ENCODE measurements at regions not wholly inside any gene's neighbourhood (a gene's known extent, or its start where the extent isn't known, plus 50 kb on each side); places are given as distances from the start of the nearest gene placed in this dataset.
"Not testable (repeated sequence)": the region's sequence is repeated elsewhere in the genome, so short reads cannot be mapped to it uniquely, and the experiment has no call there.

DNA sequence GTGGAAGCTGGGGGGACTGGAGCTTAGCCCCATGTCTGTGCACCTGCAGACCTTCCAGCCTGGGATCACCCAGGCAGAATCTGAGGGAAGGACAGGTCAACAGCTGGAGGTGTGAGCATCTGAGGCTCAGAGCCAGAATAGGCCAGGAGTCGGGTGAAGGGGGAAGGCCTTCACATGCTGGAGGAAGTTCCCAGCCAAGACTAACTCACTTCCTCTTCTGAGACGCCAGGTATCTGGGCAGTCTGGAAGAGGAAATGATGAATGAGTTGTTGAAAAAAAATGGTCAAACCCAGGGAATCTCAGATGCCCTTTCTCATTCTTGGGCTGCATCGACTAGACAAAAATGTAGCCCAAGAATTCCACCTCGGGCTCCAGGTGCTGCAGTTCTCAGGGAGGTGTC, 73.6 kb upstream of the TIAM2 start:
- intact Hi-C loops (cut with micrococcal nuclease): loop anchor here (10.0 kb wide), 1 partner anchor 187 kb away; the partner anchor contains the start of gene SCAF8

DNA sequence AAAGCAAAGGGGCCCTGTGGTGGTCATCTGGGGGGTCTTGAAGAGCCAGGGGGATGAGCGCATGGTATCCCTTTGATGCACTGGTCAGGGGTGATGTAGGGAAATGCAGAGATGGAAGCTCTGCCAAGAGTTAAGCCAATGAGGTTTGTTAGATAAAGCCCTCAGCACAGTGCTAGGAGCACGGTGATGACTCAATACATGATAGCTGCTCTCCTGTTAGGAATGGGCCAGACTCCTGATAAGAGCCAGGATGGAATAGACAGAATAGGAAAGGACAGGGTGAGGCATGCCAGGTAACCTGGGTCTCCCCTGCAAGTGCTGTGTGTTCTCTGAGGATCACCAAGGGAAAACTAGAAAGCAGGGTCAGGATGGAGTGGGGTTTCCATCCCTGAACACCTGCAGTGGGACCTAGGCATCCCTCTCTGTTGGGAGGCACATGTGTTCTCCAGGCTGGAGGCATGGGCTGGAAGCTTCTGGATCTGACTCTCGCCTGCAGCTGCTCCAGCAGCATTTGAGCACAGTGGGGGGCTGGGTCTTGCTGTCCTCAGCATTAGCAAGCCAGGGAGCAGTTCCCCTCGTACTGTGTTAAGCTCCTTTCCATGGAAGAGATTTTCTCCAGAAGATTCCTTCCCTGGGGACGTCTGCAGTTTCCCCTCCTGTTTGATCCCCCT, 71.8 kb upstream of the TIAM2 start:
- intact Hi-C loops (cut with micrococcal nuclease): loop anchor here (10.0 kb wide), 1 partner anchor 189 kb away; the partner anchor contains the start of gene SCAF8

DNA sequence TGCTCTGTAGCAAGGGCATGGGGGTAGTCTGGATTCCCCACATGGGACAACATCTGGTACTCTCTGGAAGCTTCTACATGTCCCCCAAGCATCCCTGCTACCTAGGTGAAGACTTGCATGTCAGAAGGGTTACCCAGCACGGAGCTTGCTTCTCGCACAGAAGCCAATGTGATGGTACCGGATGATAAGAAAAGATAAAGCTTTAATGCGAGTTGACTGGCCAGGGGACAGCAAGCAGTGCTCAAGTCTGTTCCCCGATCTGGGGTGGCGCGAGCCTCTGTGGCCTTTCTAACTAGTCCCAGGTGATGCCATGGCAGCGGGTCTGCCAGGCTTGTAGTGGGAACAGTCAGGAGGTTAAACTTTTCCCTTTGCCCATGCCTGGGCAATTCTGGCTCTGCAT, 70.0 kb upstream of the TIAM2 start:
- intact Hi-C loops (cut with micrococcal nuclease): loop anchor here (5.0 to 10.0 kb wide), 3 partner anchors 72 to 492 kb away; partner anchors contain the start of genes SCAF8 and TIAM2

DNA sequence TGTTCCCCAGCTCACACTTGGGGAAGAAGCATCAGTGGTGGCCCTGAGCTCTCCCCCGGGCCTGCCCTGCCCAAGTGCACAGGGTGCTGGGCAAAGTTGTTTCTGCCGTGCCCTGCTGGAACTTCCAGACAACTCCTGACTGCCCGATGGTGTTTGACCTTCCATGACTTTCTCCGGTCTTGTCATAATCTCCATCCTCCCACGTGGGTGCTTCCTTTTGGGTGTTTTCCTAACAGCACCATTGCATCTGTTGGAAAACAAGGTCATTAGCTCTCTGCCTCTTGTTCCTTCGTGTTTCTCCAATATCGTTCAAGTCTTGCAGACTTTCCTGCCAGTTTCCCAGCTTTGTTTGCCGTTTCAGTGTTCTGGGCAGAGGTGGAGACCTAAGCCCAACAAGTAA, 68.7 kb upstream of the TIAM2 start:
- intact Hi-C loops (cut with micrococcal nuclease): loop anchor here (5.0 to 10.0 kb wide), 3 partner anchors 71 to 491 kb away; partner anchors contain the start of genes SCAF8 and TIAM2

DNA sequence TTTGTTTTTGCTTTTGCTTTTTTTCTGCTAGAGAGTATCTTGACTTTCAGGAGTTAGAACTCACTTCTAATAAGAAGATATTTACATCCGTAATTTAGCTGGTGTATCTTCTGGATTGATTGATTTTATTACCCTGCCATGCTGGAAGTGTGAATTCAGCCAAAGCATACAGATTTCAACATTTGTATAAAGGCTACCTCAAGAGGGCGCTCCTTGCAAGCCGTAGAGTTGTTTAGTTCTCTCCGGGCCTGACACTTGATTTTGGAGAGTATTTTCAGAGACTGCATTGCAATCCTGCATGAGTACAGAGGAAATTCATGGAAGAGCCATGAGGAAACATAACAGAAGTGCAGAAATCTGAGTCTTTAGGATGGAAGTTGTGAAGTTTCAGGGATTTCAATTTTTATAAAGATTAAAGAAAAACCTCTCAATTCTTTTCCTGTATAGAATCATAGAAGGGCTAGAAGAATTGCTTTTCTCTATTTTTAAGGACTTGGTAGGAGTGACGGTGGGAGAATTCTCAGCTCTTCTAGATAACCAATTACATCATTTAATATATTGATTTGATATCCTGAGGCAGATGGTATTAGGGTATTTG, 66.7 kb upstream of the TIAM2 start:
- intact Hi-C loops (cut with micrococcal nuclease): loop anchor here (1.0 to 10.0 kb wide), 12 partner anchors 60 to 602 kb away; partner anchors contain the start of genes SCAF8, TFB1M and TIAM2

DNA sequence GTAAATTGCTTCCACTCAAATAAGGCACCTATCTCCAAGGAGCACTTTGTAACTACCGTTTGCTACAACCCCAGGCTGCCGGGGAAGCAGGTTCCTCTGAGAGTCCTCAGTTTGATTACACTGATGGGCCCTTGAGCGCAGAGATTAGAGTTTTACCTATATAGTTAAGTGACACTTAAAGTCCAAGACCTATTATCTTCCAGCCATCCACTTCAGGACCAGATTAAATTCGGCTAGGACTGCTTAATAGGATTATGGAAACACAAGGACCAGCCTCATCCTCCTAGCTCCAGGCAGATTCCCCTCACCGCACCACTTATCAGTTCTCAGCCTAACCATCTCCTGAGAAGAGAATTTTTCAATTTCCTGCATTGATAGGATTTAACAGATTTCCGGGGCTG, 64.7 kb upstream of the TIAM2 start:
- intact Hi-C loops (cut with micrococcal nuclease): no loop called here

DNA sequence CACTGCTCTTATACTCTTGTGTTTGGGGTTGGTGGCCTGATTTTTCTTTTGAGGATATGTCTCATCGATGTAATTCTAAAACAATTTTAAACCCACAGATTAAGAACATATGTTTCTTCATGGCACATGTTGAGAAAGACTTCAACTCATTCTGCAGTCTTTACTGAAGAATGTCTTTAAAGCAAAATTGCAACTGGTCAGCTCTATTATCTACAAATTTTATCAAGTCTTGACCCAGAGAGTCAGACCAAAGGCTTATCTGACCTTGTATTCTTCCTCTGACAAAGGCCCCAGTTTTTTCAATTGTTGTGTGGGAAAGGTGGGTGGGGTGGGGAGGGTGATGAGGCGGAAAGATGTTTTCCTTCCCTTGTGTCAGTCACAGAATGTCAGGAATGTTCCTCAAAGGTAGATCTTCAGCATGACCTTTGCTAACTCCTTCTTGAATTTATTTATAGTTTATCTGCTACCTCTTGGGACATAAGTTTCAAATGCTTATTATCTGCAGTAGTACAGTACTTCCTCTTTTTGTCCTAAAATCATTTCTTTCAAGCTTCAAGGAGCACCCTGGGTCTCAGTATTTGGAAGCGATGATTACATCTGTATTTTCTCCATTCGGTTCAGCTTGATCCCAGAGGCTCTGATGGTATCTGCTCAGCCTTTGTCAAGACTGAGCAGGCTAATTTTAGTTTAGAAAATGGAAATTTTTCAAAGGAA, 63.2 kb upstream of the TIAM2 start:
- intact Hi-C loops (cut with micrococcal nuclease): no loop called here

DNA sequence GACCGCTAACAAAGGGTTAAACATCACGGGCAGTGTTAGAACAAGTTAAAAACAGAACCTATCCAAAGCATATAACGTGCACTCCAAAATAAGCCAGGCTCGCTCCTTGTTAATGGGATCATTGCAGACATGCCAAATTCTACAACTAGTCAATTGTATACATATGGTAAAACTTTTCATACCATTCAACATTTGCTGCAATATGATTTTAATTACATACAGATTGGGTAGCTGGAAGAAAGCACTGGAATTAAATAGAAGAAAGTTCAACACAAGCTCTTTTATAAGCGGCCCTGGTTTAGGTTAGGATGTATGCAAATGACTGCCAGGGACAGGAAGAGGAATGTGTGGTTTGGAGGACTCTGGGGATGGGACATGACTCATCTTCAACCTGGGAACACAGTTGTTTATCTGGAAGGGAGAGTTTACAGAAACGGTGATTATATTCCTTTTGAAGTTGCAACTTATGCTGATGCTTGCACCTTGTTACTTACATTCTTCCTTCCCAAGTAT, 62.5 kb upstream of the TIAM2 start:
- intact Hi-C loops (cut with micrococcal nuclease): no loop called here

DNA sequence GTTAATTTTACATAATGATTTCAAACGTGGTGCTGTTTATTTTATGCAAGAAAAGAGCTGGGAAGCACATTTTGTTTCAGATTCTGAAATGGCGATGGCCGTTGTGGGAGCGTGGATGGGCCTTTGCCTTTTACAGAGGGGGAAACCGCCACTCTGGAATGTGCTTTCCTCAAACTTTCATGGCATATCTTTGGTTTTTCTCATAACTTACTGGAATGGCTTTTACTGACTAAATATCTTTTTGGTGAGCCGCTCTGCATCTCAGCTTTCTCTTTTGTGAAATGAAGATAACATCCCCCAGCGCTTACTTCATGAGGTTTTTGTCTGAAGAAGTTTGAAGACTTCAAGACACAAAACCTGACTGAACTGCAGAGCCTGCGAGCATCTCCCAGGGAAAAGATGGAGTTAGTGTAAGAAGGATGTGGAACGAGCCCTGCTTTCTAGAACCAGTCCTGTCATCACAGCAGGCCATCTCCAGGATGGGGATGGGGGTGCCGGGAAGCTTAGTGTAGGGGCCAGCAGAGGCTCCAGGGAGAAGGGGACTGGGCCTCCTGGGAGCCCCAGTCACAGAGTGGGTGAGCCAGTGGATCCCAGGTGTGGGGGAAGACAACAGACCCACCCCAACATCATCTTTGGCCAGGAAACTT, 61.8 kb upstream of the TIAM2 start:
- intact Hi-C loops (cut with micrococcal nuclease): no loop called here

DNA sequence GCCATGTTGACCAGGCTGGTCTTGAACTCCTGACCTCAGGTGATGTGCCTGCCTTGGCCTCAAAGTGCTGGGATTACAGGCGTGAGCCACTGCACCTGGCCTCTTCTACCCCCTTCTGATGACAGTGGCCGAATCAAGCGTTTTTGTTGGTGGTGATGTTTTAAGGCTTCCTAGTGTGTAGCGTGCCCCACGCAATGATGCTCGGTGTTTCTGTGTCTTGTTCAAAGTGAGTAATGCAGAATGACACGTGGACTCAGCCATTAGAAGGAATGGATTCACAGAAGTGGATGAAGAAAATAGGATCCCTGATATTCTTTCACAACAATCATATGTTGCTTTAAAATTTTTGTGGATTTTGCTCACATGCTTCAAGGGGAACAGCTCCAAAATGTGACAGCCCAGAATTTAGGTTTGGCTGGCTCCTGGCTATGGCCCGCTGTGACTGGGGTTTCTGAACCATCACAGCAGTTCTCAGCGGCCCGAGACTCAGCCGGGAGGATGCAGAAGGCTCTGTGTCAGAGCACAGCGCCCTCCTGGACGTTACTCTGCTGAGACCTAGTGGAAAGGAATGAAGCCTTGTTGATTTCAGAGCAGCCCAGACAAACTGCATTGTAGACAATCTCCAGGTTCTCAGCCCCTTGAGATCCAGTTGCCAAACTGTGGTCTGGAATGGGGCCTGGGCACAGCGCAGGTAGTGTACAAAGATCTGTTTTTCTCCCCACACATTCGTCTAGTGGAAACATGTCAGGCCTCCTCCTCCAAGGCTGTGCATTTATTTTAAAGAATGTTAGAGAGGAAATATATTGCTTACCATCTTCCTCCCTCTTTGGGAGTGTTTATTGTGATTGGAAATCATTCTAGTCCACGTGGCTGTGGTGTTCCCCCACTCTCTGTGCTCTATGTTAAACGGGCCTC, 57.6 kb upstream of the TIAM2 start:
- intact Hi-C loops (cut with micrococcal nuclease): no loop called here

DNA sequence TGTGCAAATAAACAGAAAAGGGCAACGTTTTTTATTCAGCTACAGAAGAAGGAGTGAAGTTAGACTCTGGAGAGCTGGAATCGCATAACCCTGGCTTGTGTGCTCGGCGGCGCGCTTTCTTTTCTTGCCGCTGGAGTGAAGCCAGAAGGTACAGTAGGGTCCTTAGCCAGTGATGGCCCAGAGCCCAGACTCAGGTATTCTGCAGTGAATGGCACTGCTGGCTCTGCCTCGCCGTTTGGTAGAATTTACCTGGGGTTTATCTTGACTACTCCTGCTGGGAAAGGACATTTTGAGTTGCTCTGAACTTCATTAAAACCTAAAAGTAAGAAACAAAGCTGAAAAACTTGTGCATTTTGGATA, 56.9 kb upstream of the TIAM2 start:
- intact Hi-C loops (cut with micrococcal nuclease): no loop called here

DNA sequence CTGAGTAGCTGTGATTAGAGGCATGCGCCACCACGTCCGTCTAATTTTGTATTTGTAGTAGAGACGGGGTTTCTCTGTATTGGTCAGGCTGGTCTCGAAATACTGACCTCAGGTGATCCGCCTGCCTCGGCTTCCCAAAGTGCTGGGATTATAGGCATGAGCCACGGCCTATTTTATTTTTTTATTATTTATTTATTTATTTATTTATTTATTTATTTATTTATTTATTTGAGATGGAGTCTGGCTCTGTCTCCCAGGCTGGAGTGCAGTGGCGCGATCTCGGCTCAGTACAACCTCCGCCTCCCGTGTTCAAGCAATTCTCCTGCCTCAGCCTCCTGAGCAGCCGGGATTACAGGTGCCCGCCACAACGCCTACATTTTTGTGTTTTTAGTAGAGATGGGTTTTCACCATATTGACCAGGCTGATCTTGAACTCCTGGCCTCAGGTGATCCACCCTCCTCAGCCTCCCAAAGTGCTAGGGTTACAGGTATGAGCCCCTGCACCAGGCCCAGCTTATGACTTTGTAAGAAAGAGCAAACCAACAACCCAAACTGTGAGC, 56.3 kb upstream of the TIAM2 start:
- intact Hi-C loops (cut with micrococcal nuclease): not testable (repeated sequence)

DNA sequence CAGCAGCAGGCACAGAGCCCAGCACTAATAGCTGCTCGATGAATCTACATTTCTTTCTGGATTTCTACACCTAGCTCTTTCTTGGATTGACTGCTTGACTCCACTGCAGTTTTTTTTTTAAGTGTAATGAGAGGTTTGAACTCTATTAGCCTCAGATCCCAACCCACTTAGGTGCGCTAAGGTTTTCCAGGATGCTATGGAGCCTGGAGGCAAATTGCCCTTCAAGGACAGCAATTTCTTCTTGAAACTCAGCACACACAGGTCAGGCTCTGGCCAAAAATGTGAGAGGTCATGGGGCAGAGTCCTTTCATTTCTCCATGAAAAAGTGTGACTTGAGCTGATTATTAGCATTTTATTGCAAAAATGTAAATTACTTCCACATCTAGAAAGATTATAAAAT, 52.3 kb upstream of the TIAM2 start:
- intact Hi-C loops (cut with micrococcal nuclease): no loop called here

DNA sequence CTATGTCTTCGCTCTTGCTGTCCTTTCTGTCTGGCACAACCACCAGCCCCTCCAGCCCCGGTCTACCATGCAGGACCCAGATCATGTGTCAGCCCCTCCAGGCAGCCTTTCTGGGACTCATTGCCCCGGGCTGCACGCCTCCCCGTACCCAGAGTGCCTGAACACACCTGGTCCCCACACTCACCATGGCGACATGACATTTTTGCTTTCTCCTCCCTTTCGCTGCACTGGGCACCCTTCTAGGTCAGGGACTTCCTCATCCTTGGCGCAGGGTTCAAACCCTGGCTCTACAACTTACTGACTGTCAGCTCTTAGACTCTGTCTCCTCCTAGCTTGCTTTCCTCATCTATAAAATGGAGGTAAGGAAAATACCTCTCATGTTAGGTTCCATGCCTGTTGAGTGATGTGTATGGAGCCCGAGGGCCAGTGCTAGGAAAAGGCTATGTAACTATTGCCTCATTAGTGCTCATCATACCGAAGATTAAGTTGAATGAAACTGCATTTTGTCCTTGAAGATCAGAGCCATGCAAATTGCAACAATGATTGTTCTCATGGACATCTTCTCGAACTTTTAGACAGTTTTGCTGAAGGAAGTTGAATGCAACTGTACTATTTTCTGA, 49.7 kb upstream of the TIAM2 start:
- intact Hi-C loops (cut with micrococcal nuclease): no loop called here

Measured in T-helper 1 cell treated with Interleukin-12 subunit alpha and Interleukin-12 subunit beta and Interleukin-4 antibody, amounts not matched to agents 30 ng/mL and 1 ng/mL, for 36 hours (primary cell).